Activated B cell treated with CpG ODN at 0.5 μM for 24 hours (primary cell): ENCODE measurements at regions not wholly inside any gene's neighbourhood (a gene's known extent, or its start where the extent isn't known, plus 50 kb on each side); places are given as distances from the start of the nearest gene placed in this dataset.

Experiments
- ATAC-seq: fragments of 200-7000 bp; cut with Tn5 transposase; one replicate; pipeline ENCODE4 v1.10.0; 2021; ENCODE audit warnings: low read depth, mild to moderate bottlenecking, moderate library complexity
- CTCF ChIA-PET: fragments of 350-600 bp; sonication (Branson Sonifier 250); formaldehyde crosslinking; loops from one replicate; lab custom pipeline; 2021; ENCODE audit warnings: antibody characterized with exemption; lab: Charles Lee
- POLR2A ChIA-PET: fragments of 350-600 bp; sonication (Branson Sonifier 250); formaldehyde crosslinking; loops from one replicate; lab custom pipeline; 2021; ENCODE audit warnings: antibody characterized with exemption; lab: Charles Lee
- DNase-seq: peaks from one replicate; pipeline ENCODE4 v3.0.0; 2022
- H3K27ac Mint-ChIP-seq: one replicate; pipeline ENCODE4 v1.8.0; 2020; ENCODE audit warnings: mixed read lengths
- H3K27me3 Mint-ChIP-seq: one replicate; pipeline ENCODE4 v1.8.0; 2021; ENCODE audit warnings: mixed read lengths
- H3K36me3 Mint-ChIP-seq: one replicate; pipeline ENCODE4 v1.8.0; 2021; ENCODE audit warnings: low read depth, mixed read lengths
- H3K4me1 Mint-ChIP-seq: one replicate; pipeline ENCODE4 v1.8.0; 2021; ENCODE audit warnings: mixed read lengths
- H3K4me3 Mint-ChIP-seq: one replicate; pipeline ENCODE4 v1.8.0; 2020; ENCODE audit warnings: mild to moderate bottlenecking, mixed read lengths
- H3K9me3 Mint-ChIP-seq: one replicate; pipeline ENCODE4 v1.8.0; 2020; ENCODE audit warnings: mixed read lengths
- CTCF ChIP-seq: fragments of 200-600 bp; IDR thresholded peaks from one replicate; pipeline ENCODE4 v1.8.0; 2022; ENCODE audit warnings: antibody characterized with exemption, mild to moderate bottlenecking
- intact Hi-C: fragments of 100-400 bp; cut with micrococcal nuclease; formaldehyde crosslinking; loops from one replicate; pipeline ENCODE4 v1.15.1; 2024

GRCh38 chr5:57102189-57102904, 71.5 kb upstream of the GPBP1 start:
- H3K4me3 Mint-ChIP-seq, result no peak overlapping the region
- no peak overlapping the region for H3K27ac Mint-ChIP-seq
- intact Hi-C loops, result no loop called here
- peaks cover 14% of the 10 kb centered on the region for H3K36me3 Mint-ChIP-seq
- peaks cover 3% of the 10 kb centered on the region for H3K4me1 Mint-ChIP-seq
- CTCF ChIA-PET, result no interaction called here
- POLR2A ChIA-PET, result no interaction called here
- DNase-seq (no peak), ATAC-seq (no peak)
- TF ChIP-seq CTCF, result no peak
- H3K27me3 Mint-ChIP-seq, result no peaks in the 10 kb centered on the region
- peaks cover 16% of the 10 kb centered on the region for H3K9me3 Mint-ChIP-seq

GRCh38 chr5:57102905-57103255, 71.0 kb upstream of the GPBP1 start:
- CTCF ChIA-PET, result no interaction called here
- no peak for TF ChIP-seq CTCF
- POLR2A ChIA-PET, result no interaction called here

GRCh38 chr5:57103317-57103907, 70.4 kb upstream of the GPBP1 start:
- POLR2A ChIA-PET, result no interaction called here
- H3K4me3 Mint-ChIP-seq, result no peak overlapping the region
- H3K36me3 Mint-ChIP-seq, result peaks cover 4% of the 10 kb centered on the region
- H3K9me3 Mint-ChIP-seq, result peaks cover 6% of the 10 kb centered on the region
- CTCF ChIA-PET, result no interaction called here
- intact Hi-C loops, result no loop called here
- no peak for DNase-seq
- no peak overlapping the region for H3K27ac Mint-ChIP-seq
- TF ChIP-seq CTCF, result no peak
- ATAC-seq, result no peak
- H3K27me3 Mint-ChIP-seq, result no peaks in the 10 kb centered on the region
- H3K4me1 Mint-ChIP-seq, result no peaks in the 10 kb centered on the region

More at GRCh38 chr5:57102905-57103255, 71.0 kb upstream of the GPBP1 start:
- no peak overlapping the region for H3K27ac Mint-ChIP-seq
- peaks cover 9% of the 10 kb centered on the region for H3K36me3 Mint-ChIP-seq
- peaks cover 11% of the 10 kb centered on the region for H3K9me3 Mint-ChIP-seq
- no peaks in the 10 kb centered on the region for H3K4me1 Mint-ChIP-seq
- no peaks in the 10 kb centered on the region for H3K27me3 Mint-ChIP-seq
- H3K4me3 Mint-ChIP-seq, result no peak overlapping the region
- DNase-seq (no peak), ATAC-seq (no peak)
- intact Hi-C loops, result no loop called here

- no peak overlapping the region for H3K4me3 Mint-ChIP-seq
- ChIA-PET CTCF (no interaction called here), POLR2A (no interaction called here)
- intact Hi-C loops, result no loop called here
- no peaks in the 10 kb centered on the region for H3K4me1 Mint-ChIP-seq
- ATAC-seq, result no peak
- no peak overlapping the region for H3K27ac Mint-ChIP-seq
- DNase-seq, result no peak
- no peak for TF ChIP-seq CTCF
- H3K9me3 Mint-ChIP-seq, result no peaks in the 10 kb centered on the region
- no peaks in the 10 kb centered on the region for H3K27me3 Mint-ChIP-seq
- no peaks in the 10 kb centered on the region for H3K36me3 Mint-ChIP-seq
These were observed 67.2 kb upstream of the GPBP1 start for GRCh38 chr5:57106661-57107060.

GRCh38 chr5:57111993-57112392, 61.9 kb upstream of the GPBP1 start:
- ATAC-seq (no peak), DNase-seq (no peak)
- ChIA-PET CTCF (no interaction called here), POLR2A (no interaction called here)
- no peaks in the 10 kb centered on the region for H3K36me3 Mint-ChIP-seq
- H3K27ac Mint-ChIP-seq, result no peak overlapping the region
- intact Hi-C loops, result no loop called here
- TF ChIP-seq CTCF, result no peak
- no peak overlapping the region for H3K4me3 Mint-ChIP-seq
- H3K4me1 Mint-ChIP-seq, result no peaks in the 10 kb centered on the region
- H3K27me3 Mint-ChIP-seq, result no peaks in the 10 kb centered on the region
- H3K9me3 Mint-ChIP-seq, result no peaks in the 10 kb centered on the region
